Activated CD4-positive, alpha-beta memory T cell treated with anti-CD3 and anti-CD28 coated beads for 36 hours (primary cell): ENCODE measurements at regions not wholly inside any gene's neighbourhood (a gene's known extent, or its start where the extent isn't known, plus 50 kb on each side); places are given as distances from the start of the nearest gene placed in this dataset.

Source experiments
- CTCF ChIA-PET: fragments of 350-600 bp; sonication (Branson Sonifier 250); formaldehyde crosslinking; loops from one replicate; lab custom pipeline; 2021; ENCODE audit warnings: antibody characterized with exemption, inconsistent platforms; lab: Charles Lee
- POLR2A ChIA-PET: fragments of 350-600 bp; sonication (Branson Sonifier 250); formaldehyde crosslinking; loops from one replicate; lab custom pipeline; 2021; ENCODE audit warnings: antibody characterized with exemption; lab: Charles Lee
- DNase-seq: peaks from one replicate; pipeline ENCODE4 v3.0.0-alpha.2; 2020
- H3K27ac Mint-ChIP-seq: one replicate; pipeline ENCODE4 v1.8.0; 2021; ENCODE audit warnings: mixed read lengths
- H3K27me3 Mint-ChIP-seq: one replicate; pipeline ENCODE4 v1.8.0; 2021; ENCODE audit warnings: mixed read lengths
- H3K36me3 Mint-ChIP-seq: one replicate; pipeline ENCODE4 v1.8.0; 2021; ENCODE audit warnings: mixed read lengths
- H3K4me1 Mint-ChIP-seq: one replicate; pipeline ENCODE4 v1.8.0; 2021; ENCODE audit warnings: low read depth, mixed read lengths
- H3K4me3 Mint-ChIP-seq: one replicate; pipeline ENCODE4 v1.8.0; 2021; ENCODE audit warnings: mild to moderate bottlenecking, mixed read lengths
- H3K9me3 Mint-ChIP-seq: one replicate; pipeline ENCODE4 v1.8.0; 2021; ENCODE audit warnings: mixed read lengths
- intact Hi-C: fragments of 100-400 bp; cut with micrococcal nuclease; formaldehyde crosslinking; loops from one replicate; pipeline ENCODE4 v1.15.1; 2023

GRCh38 chr18:57927511-57927910 lies 116.5 kb upstream of the NEDD4L start:
- ChIA-PET CTCF (no interaction called here), POLR2A (no interaction called here)
- H3K36me3 Mint-ChIP-seq: no peaks in the 10 kb centered on the region
- DNase-seq: no peak
- H3K9me3 Mint-ChIP-seq: no peaks in the 10 kb centered on the region
- peaks cover 5% of the 10 kb centered on the region for H3K27me3 Mint-ChIP-seq
- peaks cover 3% of the 10 kb centered on the region for H3K4me1 Mint-ChIP-seq
- no peak overlapping the region for H3K27ac Mint-ChIP-seq
- intact Hi-C loops: no loop called here
- H3K4me3 Mint-ChIP-seq: no peak overlapping the region

- Mint-ChIP-seq H3K4me3 (no peak overlapping the region), H3K27ac (no peak overlapping the region), H3K27me3 (peaks cover 5% of the 10 kb centered on the region), H3K9me3 (no peaks in the 10 kb centered on the region), H3K4me1 (no peaks in the 10 kb centered on the region), H3K36me3 (no peaks in the 10 kb centered on the region)
- ChIA-PET POLR2A (no interaction called here), CTCF (no interaction called here)
- intact Hi-C loops: no loop called here
- DNase-seq: no peak
Observed at GRCh38 chr18:57925706-57926105, 118.3 kb upstream of the NEDD4L start.

- intact Hi-C loops: no loop called here
- ChIA-PET POLR2A (no interaction called here), CTCF (no interaction called here)
- Mint-ChIP-seq H3K4me1 (no peaks in the 10 kb centered on the region), H3K4me3 (no peak overlapping the region), H3K9me3 (no peaks in the 10 kb centered on the region), H3K27ac (no peak overlapping the region), H3K36me3 (no peaks in the 10 kb centered on the region), H3K27me3 (peaks cover 8% of the 10 kb centered on the region)
- no peak for DNase-seq
Observed at GRCh38 chr18:57923611-57924010, 120.4 kb upstream of the NEDD4L start.

GRCh38 chr18:57922885-57923284 lies 119.8 kb upstream of the ATP8B1 start:
- Mint-ChIP-seq H3K4me3 (no peak overlapping the region), H3K36me3 (no peaks in the 10 kb centered on the region), H3K4me1 (no peaks in the 10 kb centered on the region), H3K9me3 (no peaks in the 10 kb centered on the region), H3K27ac (no peak overlapping the region), H3K27me3 (peaks cover 8% of the 10 kb centered on the region)
- POLR2A ChIA-PET: no interaction called here
- intact Hi-C loops: no loop called here
- CTCF ChIA-PET: no interaction called here
- DNase-seq: no peak

- Mint-ChIP-seq H3K27ac (no peak overlapping the region), H3K27me3 (peaks cover 8% of the 10 kb centered on the region), H3K36me3 (no peaks in the 10 kb centered on the region), H3K9me3 (no peaks in the 10 kb centered on the region), H3K4me3 (no peak overlapping the region), H3K4me1 (peaks cover under 1% of the 10 kb centered on the region)
- POLR2A ChIA-PET: no interaction called here
- CTCF ChIA-PET: no interaction called here
- intact Hi-C loops: no loop called here
- DNase-seq: peak; percentile 35
Observed at GRCh38 chr18:57921708-57922107, 118.6 kb upstream of the ATP8B1 start.

GRCh38 chr18:57920036-57920435 lies 116.9 kb upstream of the ATP8B1 start:
- no peaks in the 10 kb centered on the region for H3K9me3 Mint-ChIP-seq
- ChIA-PET CTCF (no interaction called here), POLR2A (no interaction called here)
- no peak for DNase-seq
- peaks cover 8% of the 10 kb centered on the region for H3K27me3 Mint-ChIP-seq
- H3K4me1 Mint-ChIP-seq: peaks cover 14% of the 10 kb centered on the region
- intact Hi-C loops: no loop called here
- no peak overlapping the region for H3K4me3 Mint-ChIP-seq
- H3K27ac Mint-ChIP-seq: no peak overlapping the region
- H3K36me3 Mint-ChIP-seq: no peaks in the 10 kb centered on the region

GRCh38 chr18:57918601-57919000 lies 115.5 kb upstream of the ATP8B1 start:
- Mint-ChIP-seq H3K36me3 (no peaks in the 10 kb centered on the region), H3K4me3 (no peak overlapping the region), H3K4me1 (peaks cover 14% of the 10 kb centered on the region), H3K27me3 (peaks cover 3% of the 10 kb centered on the region), H3K9me3 (no peaks in the 10 kb centered on the region), H3K27ac (no peak overlapping the region)
- DNase-seq: no peak
- intact Hi-C loops: no loop called here
- POLR2A ChIA-PET: no interaction called here
- CTCF ChIA-PET: interaction anchor here (1.0 kb wide), 1 partner anchor 37 kb away, joined by 3 read pairs; no protein-coding TSS in a partner anchor

GRCh38 chr18:57916684-57917083 lies 113.6 kb upstream of the ATP8B1 start:
- ChIA-PET CTCF (no interaction called here), POLR2A (no interaction called here)
- Mint-ChIP-seq H3K4me3 (no peak overlapping the region), H3K27ac (no peak overlapping the region), H3K4me1 (peaks cover 14% of the 10 kb centered on the region), H3K36me3 (no peaks in the 10 kb centered on the region), H3K9me3 (no peaks in the 10 kb centered on the region), H3K27me3 (peaks cover 3% of the 10 kb centered on the region)
- intact Hi-C loops: no loop called here
- no peak for DNase-seq

GRCh38 chr18:57915865-57916582 lies 112.9 kb upstream of the ATP8B1 start:
- POLR2A ChIA-PET: no interaction called here
- Mint-ChIP-seq H3K27me3 (peaks cover 3% of the 10 kb centered on the region), H3K4me3 (no peak overlapping the region), H3K27ac (no peak overlapping the region), H3K4me1 (peaks cover 14% of the 10 kb centered on the region), H3K36me3 (no peaks in the 10 kb centered on the region), H3K9me3 (no peaks in the 10 kb centered on the region)
- CTCF ChIA-PET: no interaction called here
- intact Hi-C loops: no loop called here
- DNase-seq: peak; percentile 26

GRCh38 chr18:57915248-57915647 lies 112.1 kb upstream of the ATP8B1 start:
- Mint-ChIP-seq H3K36me3 (no peaks in the 10 kb centered on the region), H3K9me3 (no peaks in the 10 kb centered on the region), H3K4me1 (peaks cover 14% of the 10 kb centered on the region), H3K27me3 (peaks cover 3% of the 10 kb centered on the region), H3K4me3 (no peak overlapping the region), H3K27ac (no peak overlapping the region)
- CTCF ChIA-PET: no interaction called here
- POLR2A ChIA-PET: no interaction called here
- intact Hi-C loops: no loop called here
- no peak for DNase-seq

GRCh38 chr18:57913686-57914085 lies 110.6 kb upstream of the ATP8B1 start:
- Mint-ChIP-seq H3K27me3 (no peaks in the 10 kb centered on the region), H3K36me3 (no peaks in the 10 kb centered on the region), H3K4me3 (no peak overlapping the region), H3K9me3 (no peaks in the 10 kb centered on the region), H3K27ac (no peak overlapping the region), H3K4me1 (peaks cover 14% of the 10 kb centered on the region)
- intact Hi-C loops: no loop called here
- POLR2A ChIA-PET: no interaction called here
- DNase-seq: no peak
- CTCF ChIA-PET: no interaction called here

- no peak overlapping the region for H3K27ac Mint-ChIP-seq
- peak; percentile 24 for DNase-seq
- ChIA-PET POLR2A (no interaction called here), CTCF (interaction anchor here (1.6 kb wide), 1 partner anchor 211 kb away, joined by 8 read pairs; no protein-coding TSS in a partner anchor)
- no peak overlapping the region for H3K4me3 Mint-ChIP-seq
- H3K27me3 Mint-ChIP-seq: peaks cover 2% of the 10 kb centered on the region
- H3K9me3 Mint-ChIP-seq: no peaks in the 10 kb centered on the region
- intact Hi-C loops: no loop called here
- H3K4me1 Mint-ChIP-seq: peaks cover 4% of the 10 kb centered on the region
- no peaks in the 10 kb centered on the region for H3K36me3 Mint-ChIP-seq
Observed at GRCh38 chr18:57910817-57911216, 107.7 kb upstream of the ATP8B1 start.

- Mint-ChIP-seq H3K4me1 (no peaks in the 10 kb centered on the region), H3K27ac (no peak overlapping the region), H3K36me3 (no peaks in the 10 kb centered on the region), H3K27me3 (peaks cover 2% of the 10 kb centered on the region), H3K9me3 (no peaks in the 10 kb centered on the region), H3K4me3 (no peak overlapping the region)
- intact Hi-C loops: no loop called here
- ChIA-PET POLR2A (no interaction called here), CTCF (no interaction called here)
- DNase-seq: no peak
Observed at GRCh38 chr18:57910134-57910533, 107.0 kb upstream of the ATP8B1 start.
